HL-60/S4 treated with phorbol 12-myristate 13-acetate at 8.2 ng/mL for 4 days and 3 days (cell line): ENCODE measurements at regions not wholly inside any gene's neighbourhood (a gene's known extent, or its start where the extent isn't known, plus 50 kb on each side); places are given as distances from the start of the nearest gene placed in this dataset.
"Not testable (repeated sequence)": the region's sequence is repeated elsewhere in the genome, so short reads cannot be mapped to it uniquely, and the experiment has no call there.

Source experiments
- in situ Hi-C: fragments of 300-500 bp; cut with MboI; formaldehyde crosslinking; loops from 2 replicates; pipeline ENCODE4 v1.15.0; 2022; ENCODE audit warnings: low sequenced_read_pairs

GRCh38 chr21:36207577-36208320, 51.1 kb downstream of the DOP1B start:
- in situ Hi-C loops: loop anchor here (10.0 kb wide), 1 partner anchor 53 kb away; the partner anchor contains the start of gene DOP1B

GRCh38 chr21:36208326-36209013, 51.8 kb downstream of the DOP1B start:
- in situ Hi-C loops: loop anchor here (10.0 kb wide), 1 partner anchor 54 kb away; the partner anchor contains the start of gene DOP1B

GRCh38 chr21:36209626-36210171, 53.1 kb downstream of the DOP1B start:
- in situ Hi-C loops: loop anchor here (10.0 kb wide), 1 partner anchor 55 kb away; the partner anchor contains the start of gene DOP1B

- in situ Hi-C loops: no loop called here
Measured at GRCh38 chr21:36210779-36211659, 54.4 kb downstream of the DOP1B start.

GRCh38 chr21:36211660-36212512, 55.3 kb downstream of the DOP1B start:
- in situ Hi-C loops: no loop called here

GRCh38 chr21:36212513-36212780, 55.8 kb downstream of the DOP1B start:
- in situ Hi-C loops: no loop called here

GRCh38 chr21:36214561-36214960, 57.9 kb downstream of the DOP1B start:
- in situ Hi-C loops: no loop called here

- in situ Hi-C loops: no loop called here
Measured at GRCh38 chr21:36217743-36218142, 61.1 kb downstream of the DOP1B start.

- in situ Hi-C loops: no loop called here
Measured at GRCh38 chr21:36218691-36219090, 62.1 kb downstream of the DOP1B start.

GRCh38 chr21:36223451-36223850, 66.8 kb downstream of the DOP1B start:
- in situ Hi-C loops: loop anchor here (10.0 kb wide), 1 partner anchor 61 kb away; no protein-coding TSS in a partner anchor

- in situ Hi-C loops: loop anchor here (10.0 kb wide), 1 partner anchor 56 kb away; no protein-coding TSS in a partner anchor
Measured at GRCh38 chr21:36229181-36229580, 72.6 kb downstream of the DOP1B start.

- in situ Hi-C loops: not testable (repeated sequence)
Measured at GRCh38 chr21:36231444-36231843, 74.8 kb downstream of the DOP1B start.

- in situ Hi-C loops: no loop called here
Measured at GRCh38 chr21:36232641-36233040, 76.0 kb downstream of the DOP1B start.

GRCh38 chr21:36235058-36235582, 78.5 kb downstream of the DOP1B start:
- in situ Hi-C loops: no loop called here

GRCh38 chr21:36236052-36236730, 79.6 kb downstream of the DOP1B start:
- in situ Hi-C loops: no loop called here

GRCh38 chr21:36237441-36237840, 80.8 kb downstream of the DOP1B start:
- in situ Hi-C loops: no loop called here

- in situ Hi-C loops: no loop called here
Measured at GRCh38 chr21:36239585-36239984, 80.4 kb upstream of the MORC3 start.

- in situ Hi-C loops: no loop called here
Measured at GRCh38 chr21:36241717-36242116, 78.3 kb upstream of the MORC3 start.

- in situ Hi-C loops: no loop called here
Measured at GRCh38 chr21:36245115-36245514, 74.9 kb upstream of the MORC3 start.
